Ishikawa (cell line): ENCODE measurements at regions not wholly inside any gene's neighbourhood (a gene's known extent, or its start where the extent isn't known, plus 50 kb on each side); places are given as distances from the start of the nearest gene placed in this dataset.

Experiments used
- CEBPB ChIP-seq: IDR thresholded peaks from 2 replicates; pipeline ENCODE4 v1.6.1; 2012
- CREB1 ChIP-seq: IDR thresholded peaks from 2 replicates; pipeline ENCODE4 v1.6.1; 2012; ENCODE audit warnings: low read depth
- EP300 ChIP-seq: IDR thresholded peaks from 2 replicates; pipeline ENCODE4 v1.6.1; 2012; ENCODE audit warnings: borderline replicate concordance
- FOXM1 ChIP-seq: IDR thresholded peaks from 2 replicates; pipeline ENCODE4 v1.6.1; 2012; ENCODE audit warnings: low read depth, borderline replicate concordance
- NFIC ChIP-seq: IDR thresholded peaks from 2 replicates; pipeline ENCODE4 v1.6.1; 2012
- RAD21 ChIP-seq: IDR thresholded peaks from 2 replicates; pipeline ENCODE4 v1.6.1; 2012; ENCODE audit warnings: low read depth
- TAF1 ChIP-seq: IDR thresholded peaks from 2 replicates; pipeline ENCODE4 v1.6.1; 2012; ENCODE audit warnings: low read depth, mild to moderate bottlenecking
- TCF12 ChIP-seq: IDR thresholded peaks from 2 replicates; pipeline ENCODE4 v1.6.1; 2012; ENCODE audit warnings: low read depth
- ZBTB7A ChIP-seq: IDR thresholded peaks from 2 replicates; pipeline ENCODE4 v1.6.1; 2012; ENCODE audit warnings: low read depth
- TF ChIP-seq, protein P1 (sequence below): IDR thresholded peaks from 2 replicates; pipeline ENCODE4 v1.6.1; 2012
- TF ChIP-seq, protein P2 (sequence below): IDR thresholded peaks from 2 replicates; pipeline ENCODE4 v1.6.1; 2012; ENCODE audit warnings: low read depth, mild to moderate bottlenecking
- TF ChIP-seq, protein P3 (sequence below): IDR thresholded peaks from 2 replicates; pipeline ENCODE4 v1.6.1; 2012

DNA sequence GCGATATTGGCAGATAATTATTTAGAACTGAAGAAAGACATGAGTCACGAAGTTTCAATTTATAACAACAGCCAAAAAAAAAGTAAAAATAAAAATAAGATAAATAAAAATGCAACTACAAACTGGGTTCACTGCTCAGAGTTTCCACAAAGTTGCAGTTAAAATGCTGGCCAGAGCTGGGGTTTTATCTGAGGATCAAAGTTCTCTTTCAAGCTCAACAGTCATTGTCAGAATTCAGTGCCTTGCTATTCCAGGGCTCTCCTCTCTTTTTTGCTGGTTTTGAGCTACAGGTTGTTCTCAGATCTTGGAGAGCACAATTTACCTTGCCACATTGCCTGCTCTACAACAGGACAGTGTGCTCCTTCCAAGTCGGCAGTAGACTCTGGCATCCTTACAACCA lies 60.1 kb downstream of the PYDC2 start:
- TF ChIP-seq TCF12, result no peak
- no peak for TF ChIP-seq NFIC
- TF ChIP-seq FOXM1, result no peak
- TF ChIP-seq, protein P1, sequence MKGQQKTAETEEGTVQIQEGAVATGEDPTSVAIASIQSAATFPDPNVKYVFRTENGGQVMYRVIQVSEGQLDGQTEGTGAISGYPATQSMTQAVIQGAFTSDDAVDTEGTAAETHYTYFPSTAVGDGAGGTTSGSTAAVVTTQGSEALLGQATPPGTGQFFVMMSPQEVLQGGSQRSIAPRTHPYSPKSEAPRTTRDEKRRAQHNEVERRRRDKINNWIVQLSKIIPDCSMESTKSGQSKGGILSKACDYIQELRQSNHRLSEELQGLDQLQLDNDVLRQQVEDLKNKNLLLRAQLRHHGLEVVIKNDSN, result no peak
- TF ChIP-seq CEBPB, result no peak
- TF ChIP-seq ZBTB7A, result no peak
- no peak for TF ChIP-seq EP300
- TF ChIP-seq, protein P2, sequence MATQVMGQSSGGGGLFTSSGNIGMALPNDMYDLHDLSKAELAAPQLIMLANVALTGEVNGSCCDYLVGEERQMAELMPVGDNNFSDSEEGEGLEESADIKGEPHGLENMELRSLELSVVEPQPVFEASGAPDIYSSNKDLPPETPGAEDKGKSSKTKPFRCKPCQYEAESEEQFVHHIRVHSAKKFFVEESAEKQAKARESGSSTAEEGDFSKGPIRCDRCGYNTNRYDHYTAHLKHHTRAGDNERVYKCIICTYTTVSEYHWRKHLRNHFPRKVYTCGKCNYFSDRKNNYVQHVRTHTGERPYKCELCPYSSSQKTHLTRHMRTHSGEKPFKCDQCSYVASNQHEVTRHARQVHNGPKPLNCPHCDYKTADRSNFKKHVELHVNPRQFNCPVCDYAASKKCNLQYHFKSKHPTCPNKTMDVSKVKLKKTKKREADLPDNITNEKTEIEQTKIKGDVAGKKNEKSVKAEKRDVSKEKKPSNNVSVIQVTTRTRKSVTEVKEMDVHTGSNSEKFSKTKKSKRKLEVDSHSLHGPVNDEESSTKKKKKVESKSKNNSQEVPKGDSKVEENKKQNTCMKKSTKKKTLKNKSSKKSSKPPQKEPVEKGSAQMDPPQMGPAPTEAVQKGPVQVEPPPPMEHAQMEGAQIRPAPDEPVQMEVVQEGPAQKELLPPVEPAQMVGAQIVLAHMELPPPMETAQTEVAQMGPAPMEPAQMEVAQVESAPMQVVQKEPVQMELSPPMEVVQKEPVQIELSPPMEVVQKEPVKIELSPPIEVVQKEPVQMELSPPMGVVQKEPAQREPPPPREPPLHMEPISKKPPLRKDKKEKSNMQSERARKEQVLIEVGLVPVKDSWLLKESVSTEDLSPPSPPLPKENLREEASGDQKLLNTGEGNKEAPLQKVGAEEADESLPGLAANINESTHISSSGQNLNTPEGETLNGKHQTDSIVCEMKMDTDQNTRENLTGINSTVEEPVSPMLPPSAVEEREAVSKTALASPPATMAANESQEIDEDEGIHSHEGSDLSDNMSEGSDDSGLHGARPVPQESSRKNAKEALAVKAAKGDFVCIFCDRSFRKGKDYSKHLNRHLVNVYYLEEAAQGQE, result no peak
- TF ChIP-seq, protein P3, sequence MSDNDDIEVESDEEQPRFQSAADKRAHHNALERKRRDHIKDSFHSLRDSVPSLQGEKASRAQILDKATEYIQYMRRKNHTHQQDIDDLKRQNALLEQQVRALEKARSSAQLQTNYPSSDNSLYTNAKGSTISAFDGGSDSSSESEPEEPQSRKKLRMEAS, result no peak
- TF ChIP-seq RAD21, result no peak
- no peak for TF ChIP-seq TAF1
- no peak for TF ChIP-seq CREB1
